NCI-H526 treated with DMSO at 0.1 percent for 48 hours (cell line): ENCODE measurements at regions not wholly inside any gene's neighbourhood (a gene's known extent, or its start where the extent isn't known, plus 50 kb on each side); places are given as distances from the start of the nearest gene placed in this dataset.
A peak's percentile ranks its signal among the peaks of the same experiment; 100 is the strongest.

Experiments used
- DNase-seq: peaks from one replicate; lab custom pipeline; 2025; lab: John Stamatoyannopoulos, UW

GRCh38 chr10:131775833-131776232 lies 125.0 kb upstream of the PPP2R2D start:
- no peak for DNase-seq

DNA sequence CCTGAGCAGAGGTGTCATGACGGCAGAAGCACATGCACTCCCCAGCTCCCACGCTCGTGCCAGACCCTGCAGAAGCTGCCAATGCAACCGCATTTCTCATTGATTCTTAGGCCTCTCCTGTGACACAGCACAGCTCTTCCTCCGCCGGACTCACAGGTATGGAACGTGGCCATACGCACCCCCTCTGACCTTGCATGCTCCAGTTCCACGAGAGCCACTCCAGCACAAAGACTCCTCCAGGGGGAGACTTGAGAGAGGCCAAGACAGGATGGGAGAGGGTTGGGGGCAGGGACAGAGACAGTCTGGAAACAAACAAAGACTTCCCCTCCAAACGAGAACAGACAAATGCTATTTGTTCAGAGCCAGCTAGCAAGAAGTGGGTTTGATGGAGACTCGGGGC lies 124.3 kb upstream of the PPP2R2D start:
- no peak for DNase-seq

GRCh38 chr10:131777162-131777561 lies 123.6 kb upstream of the PPP2R2D start:
- DNase-seq: no peak

- no peak for DNase-seq
These were observed 122.9 kb upstream of the PPP2R2D start for GRCh38 chr10:131777921-131778320.

DNA sequence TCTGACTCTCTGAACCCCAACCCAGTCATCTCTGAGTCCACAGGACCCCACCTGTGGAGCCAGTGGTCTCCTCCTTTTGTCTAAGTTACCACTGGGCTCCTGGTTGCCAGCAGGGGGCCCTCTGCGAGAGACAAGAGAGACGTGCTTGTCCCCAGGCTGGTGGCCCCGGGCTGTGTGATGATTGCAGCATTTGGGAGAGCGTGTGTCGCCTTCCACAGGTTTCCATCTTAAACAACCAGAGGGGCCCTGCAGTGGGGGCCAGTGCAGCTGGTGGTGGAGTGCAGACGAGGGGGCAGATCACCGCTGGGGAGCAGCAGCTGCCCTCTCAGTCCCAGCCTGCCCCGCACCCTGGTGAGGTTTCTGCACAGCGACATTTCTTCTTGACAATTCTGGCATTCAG lies 122.4 kb upstream of the PPP2R2D start:
- no peak for DNase-seq

DNA sequence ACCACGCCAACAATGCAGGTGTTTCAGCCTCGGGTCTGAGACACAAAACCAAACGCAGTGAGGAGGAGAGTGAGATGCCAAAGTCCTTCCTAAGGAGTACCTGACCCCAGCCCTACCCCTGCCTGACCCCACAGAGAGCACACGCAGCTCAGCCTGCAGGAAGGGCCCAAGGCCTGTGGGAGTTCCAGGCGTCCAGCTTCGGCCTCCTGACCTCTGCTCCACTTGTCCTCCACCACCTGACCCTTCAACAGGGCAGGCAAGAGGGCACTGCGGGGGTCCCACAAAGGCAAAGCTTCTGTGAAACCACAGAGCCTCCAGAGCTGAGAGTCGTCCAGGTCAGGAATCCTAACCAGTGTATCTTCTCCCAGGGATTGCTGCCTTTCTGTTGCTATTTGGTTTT lies 122.0 kb upstream of the PPP2R2D start:
- DNase-seq: no peak

DNA sequence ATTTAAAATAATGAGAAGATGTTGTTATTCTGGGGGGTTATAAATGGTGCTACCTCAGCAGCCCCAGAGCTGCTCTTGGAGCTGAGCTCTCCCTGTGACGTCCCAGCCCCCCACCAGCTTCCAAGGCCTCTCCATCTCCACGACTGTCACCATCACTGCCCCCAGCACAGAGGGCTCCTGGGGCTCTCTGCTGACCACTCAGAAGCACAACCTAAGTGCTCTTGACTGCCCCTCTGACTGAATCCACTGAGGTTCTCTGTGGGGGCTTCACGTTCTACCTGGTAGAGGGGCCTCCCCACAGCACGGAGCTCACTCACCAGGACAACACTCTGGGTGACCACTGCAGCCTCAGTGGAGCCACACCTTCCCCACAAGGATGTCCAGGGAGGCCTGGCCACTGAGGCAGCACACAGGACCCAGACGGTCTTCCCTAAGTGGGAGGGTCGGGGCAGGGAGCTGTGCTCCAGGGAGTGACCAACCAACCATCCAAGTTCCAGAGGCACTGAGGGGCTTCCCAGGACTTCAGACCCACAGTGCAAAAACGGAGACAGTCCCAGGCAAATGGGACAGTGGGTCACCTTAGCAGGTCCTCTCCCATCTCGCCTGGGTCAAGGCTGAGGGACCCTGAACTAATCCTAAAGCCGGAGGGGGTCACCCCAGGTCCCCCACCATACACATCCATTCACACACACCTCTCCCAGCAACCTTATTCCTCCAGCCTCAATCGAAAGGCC lies 121.0 kb upstream of the PPP2R2D start:
- no peak for DNase-seq

GRCh38 chr10:131781076-131781475 lies 119.7 kb upstream of the PPP2R2D start:
- no peak for DNase-seq

GRCh38 chr10:131781791-131782190 lies 119.0 kb upstream of the PPP2R2D start:
- DNase-seq: no peak

- no peak for DNase-seq
These were observed 116.3 kb upstream of the PPP2R2D start for GRCh38 chr10:131784363-131785120.

DNA sequence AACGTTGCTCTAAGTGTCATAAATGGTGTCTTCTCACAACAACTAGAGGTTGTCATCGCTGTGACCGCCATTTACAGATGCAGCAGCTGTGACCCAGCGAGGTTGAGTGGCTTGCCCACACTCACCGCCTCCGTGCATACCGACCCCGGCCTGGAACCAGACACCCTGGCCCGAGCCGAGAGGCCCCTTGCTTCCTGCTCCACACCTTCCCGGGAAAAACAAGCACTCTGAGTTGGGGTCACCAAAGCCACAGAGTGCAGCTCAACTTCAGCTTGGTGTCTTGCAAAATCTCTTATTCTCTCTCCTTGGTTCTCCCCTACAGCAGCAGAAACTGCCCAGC lies 115.7 kb upstream of the PPP2R2D start:
- DNase-seq: no peak

GRCh38 chr10:131786756-131787605 lies 113.8 kb upstream of the PPP2R2D start:
- no peak for DNase-seq

DNA sequence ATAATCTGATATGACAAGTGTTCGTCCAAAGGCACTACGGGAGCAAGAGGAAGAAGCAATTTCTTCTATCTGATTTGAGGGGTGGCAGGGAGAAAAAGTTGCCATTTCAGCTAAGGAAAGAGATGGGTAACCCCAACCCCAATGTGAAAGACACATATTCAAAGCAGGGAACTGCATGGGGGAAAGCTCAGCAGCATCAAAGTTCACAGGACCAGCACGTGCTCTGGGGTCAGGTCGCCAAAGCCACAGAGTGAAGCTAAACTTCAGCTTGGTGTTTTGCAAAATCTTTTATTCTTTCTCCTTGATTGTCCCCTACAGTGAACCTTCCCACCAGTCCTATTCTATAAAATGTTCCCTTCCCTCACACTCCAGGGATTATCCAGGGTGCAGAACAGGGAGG lies 112.8 kb upstream of the PPP2R2D start:
- no peak for DNase-seq

DNA sequence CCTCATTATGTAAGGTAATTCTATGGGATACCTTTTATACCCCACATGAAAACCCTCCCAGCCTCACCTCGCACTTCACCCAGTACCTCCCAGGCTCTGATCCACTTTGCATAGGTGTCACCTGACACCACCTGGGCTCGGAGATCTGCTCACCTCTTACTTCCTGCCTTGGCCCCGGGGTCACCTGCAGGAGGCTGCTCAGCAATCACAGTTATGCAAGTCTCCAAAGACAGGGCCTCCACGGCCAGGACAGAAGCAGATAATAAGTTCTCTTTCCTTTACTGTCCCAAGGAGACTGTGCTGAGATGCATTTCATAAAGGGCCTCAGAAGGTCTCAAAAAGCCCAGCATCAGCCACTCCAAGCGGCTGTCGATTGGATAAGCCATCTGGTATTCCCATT lies 112.4 kb upstream of the PPP2R2D start:
- DNase-seq: peak; percentile 19

DNA sequence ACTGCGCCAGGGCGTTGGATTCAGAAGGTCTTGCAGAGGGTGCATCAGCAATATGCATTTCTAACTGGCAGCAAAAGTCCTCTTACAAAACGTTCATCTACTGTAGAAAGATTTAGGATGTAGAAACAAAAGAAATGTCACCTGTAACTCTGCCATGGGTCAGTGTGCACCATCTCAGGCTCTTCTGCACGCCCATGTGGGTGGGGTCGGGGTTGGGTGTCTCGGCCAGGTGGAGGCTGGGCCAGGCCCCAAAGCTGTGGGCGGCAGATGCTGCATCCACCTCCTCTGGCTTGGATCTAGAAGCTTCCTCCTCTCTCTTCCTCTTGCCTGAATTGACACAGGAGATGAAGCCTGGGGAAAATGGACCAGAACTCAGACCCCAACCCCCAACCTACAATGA lies 111.3 kb upstream of the PPP2R2D start:
- DNase-seq: no peak

- DNase-seq: no peak
These were observed 110.8 kb upstream of the PPP2R2D start for GRCh38 chr10:131790021-131790420.

DNA sequence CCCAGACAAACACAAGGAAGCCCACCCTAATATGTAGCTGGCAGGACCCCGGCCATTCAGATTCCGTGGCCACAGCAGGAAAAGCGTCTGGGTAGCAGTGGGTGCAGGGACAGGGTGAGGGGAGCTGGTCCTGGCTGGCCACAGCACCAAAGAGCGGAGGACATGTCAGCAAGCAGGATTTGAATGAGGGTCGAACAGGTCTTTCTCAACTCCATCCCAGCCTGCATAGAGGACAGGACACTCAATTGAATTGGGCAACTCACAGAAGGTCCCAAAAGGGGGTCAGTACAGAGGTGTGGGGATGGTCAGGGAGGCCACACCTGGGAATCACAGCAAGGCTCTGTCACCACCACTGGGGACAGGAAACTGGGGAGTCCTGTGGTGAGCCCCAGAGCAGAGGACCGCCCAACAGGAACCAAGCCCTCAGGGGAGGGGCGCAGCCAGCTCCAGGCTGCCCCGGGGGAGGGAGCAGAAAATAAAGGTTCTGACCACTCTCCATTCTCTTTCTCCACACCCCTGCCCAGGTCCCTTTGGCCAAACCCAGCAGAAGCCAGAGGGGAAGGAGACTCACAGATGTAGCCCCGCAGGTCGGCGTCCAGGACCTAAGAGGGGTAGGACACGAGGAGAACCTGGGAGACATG lies 108.7 kb upstream of the PPP2R2D start:
- no peak for DNase-seq

- no peak for DNase-seq
These were observed 108.0 kb upstream of the PPP2R2D start for GRCh38 chr10:131792809-131793208.

GRCh38 chr10:131795761-131796160 lies 105.0 kb upstream of the PPP2R2D start:
- DNase-seq: no peak

GRCh38 chr10:131797626-131798025 lies 103.2 kb upstream of the PPP2R2D start:
- no peak for DNase-seq

DNA sequence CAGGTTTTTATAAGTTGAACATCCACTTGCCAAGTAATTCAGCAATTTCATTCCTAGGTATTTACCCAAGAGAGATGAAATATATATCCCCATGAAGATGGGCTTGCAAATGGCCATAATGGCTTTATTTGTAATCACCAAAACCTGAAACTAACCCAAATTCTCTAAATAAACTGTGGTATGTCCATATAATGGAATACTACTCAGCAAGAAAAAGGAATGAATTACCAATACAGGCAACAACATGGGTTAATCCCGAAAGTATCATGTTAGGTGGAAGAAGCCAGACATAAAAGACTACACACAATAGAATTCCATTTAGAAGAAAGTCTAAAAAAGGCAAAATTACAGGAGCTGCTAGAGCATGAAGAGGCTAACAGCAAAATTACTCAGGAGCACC lies 101.4 kb upstream of the PPP2R2D start:
- no peak for DNase-seq

- DNase-seq: no peak
These were observed 98.5 kb upstream of the PPP2R2D start for GRCh38 chr10:131802156-131802915.
